Endothelial cell of umbilical vein (primary cell): ENCODE measurements at regions not wholly inside any gene's neighbourhood (a gene's known extent, or its start where the extent isn't known, plus 50 kb on each side); places are given as distances from the start of the nearest gene placed in this dataset.

ENCODE experiments used
- BruUV-seq: library from RNA; stranded (reverse); fragments of 400-500 nt; replicated peaks from 2 replicates; lab custom pipeline; 2021; lab: Mats Ljungman, UMichigan
- CTCF ChIA-PET: fragments of 300-600, 350-600 bp; sonication (Branson Sonifier 250); formaldehyde crosslinking; loops from one replicate; lab custom pipeline; 2021; ENCODE audit warnings: antibody characterized with exemption, inconsistent platforms; lab: Charles Lee
- POLR2A ChIA-PET: fragments of 300-600, 350-600 bp; sonication (Branson Sonifier 250); formaldehyde crosslinking; loops from one replicate; lab custom pipeline; 2021; ENCODE audit warnings: antibody characterized with exemption, inconsistent platforms; lab: Charles Lee
- DNase-seq: peaks from one replicate; pipeline ENCODE4 v3.0.0-alpha.2; 2011; ENCODE audit warnings: low read depth, low spot score
- FAIRE-seq: peaks from 2 replicates; lab custom pipeline; 2011; peaks lifted over from hg19 to GRCh38; lab: Jason Lieb, UNC
- H2AFZ ChIP-seq: 2 replicates; pipeline ENCODE4 v1.6.0; 2012; ENCODE audit warnings: low read depth, low read length, control low read depth, inconsistent platforms
- H3K27ac ChIP-seq: 2 replicates; pipeline ENCODE4 v1.5.1; 2011; ENCODE audit warnings: low read depth, mild to moderate bottlenecking, control low read depth, low read length, moderate library complexity; ENCODE audit not compliant: insufficient read depth
- H3K27me3 ChIP-seq, 2 experiments: 2 replicates each; pipeline versions ENCODE4 v1.6.0 to v1.6.1; 2011; ENCODE audit warnings: low read length in 2 of 2, mixed read lengths in 1 of 2; ENCODE audit not compliant: control insufficient read depth in 2 of 2, insufficient read depth in 2 of 2
- H3K36me3 ChIP-seq, 2 experiments: 2 replicates in 1 of 2; 3 replicates in 1 of 2; pipeline ENCODE4 v1.5.1; 2011; ENCODE audit warnings: low read length in 2 of 2, mild to moderate bottlenecking in 1 of 2, moderate library complexity in 1 of 2; ENCODE audit not compliant: control insufficient read depth in 2 of 2, insufficient read depth in 2 of 2; ENCODE audit errors: extremely low read depth in 1 of 2
- H3K4me1 ChIP-seq: 3 replicates; pipeline ENCODE4 v1.5.1; 2011; ENCODE audit warnings: mild to moderate bottlenecking, low read length; ENCODE audit not compliant: control insufficient read depth, insufficient read depth; ENCODE audit errors: extremely low read depth
- H3K4me2 ChIP-seq: 2 replicates; pipeline ENCODE4 v1.6.1; 2011; ENCODE audit warnings: low read length, control low read depth, mixed read lengths; ENCODE audit not compliant: insufficient read depth
- H3K4me3 ChIP-seq, 3 experiments: fragments of 200-600 bp in 1 of 3; sonication (generic), shearing (Covaris generic) in 1 of 3; replicated peaks in 1 of 3; 2 replicates each; pipeline ENCODE4 v1.5.1; 2011 to 2016; ENCODE audit warnings: control low read depth in 3 of 3, low read length in 3 of 3, mild to moderate bottlenecking in 2 of 3, inconsistent platforms in 1 of 3, low read depth in 1 of 3, moderate library complexity in 1 of 3; ENCODE audit not compliant: insufficient read depth in 1 of 3
- H3K79me2 ChIP-seq: 2 replicates; pipeline ENCODE4 v1.6.0; 2012; ENCODE audit warnings: low read length, inconsistent platforms; ENCODE audit not compliant: control insufficient read depth, insufficient read depth
- H3K9ac ChIP-seq: replicated peaks from 2 replicates; pipeline ENCODE3; 2011; ENCODE audit warnings: low read length, control low read depth; ENCODE audit not compliant: insufficient read depth; ENCODE audit errors: extremely low read depth
- H3K9me1 ChIP-seq: replicated peaks from 3 replicates; pipeline ENCODE4 v1.6.0; 2011; ENCODE audit warnings: mild to moderate bottlenecking, low read length; ENCODE audit not compliant: control insufficient read depth, insufficient read depth; ENCODE audit errors: extremely low read depth
- H3K9me3 ChIP-seq: replicated peaks from 2 replicates; pipeline ENCODE4 v1.5.1; 2012; ENCODE audit warnings: low read length, inconsistent platforms; ENCODE audit not compliant: control insufficient read depth, insufficient read depth
- H4K20me1 ChIP-seq: replicated peaks from 2 replicates; pipeline ENCODE3; 2011; ENCODE audit warnings: mild to moderate bottlenecking, low read length; ENCODE audit not compliant: control insufficient read depth, insufficient read depth; ENCODE audit errors: extremely low read depth
- EZH2 ChIP-seq: IDR thresholded peaks from 2 replicates; pipeline ENCODE4 v1.6.1; 2012; ENCODE audit warnings: borderline replicate concordance, low read depth, mild to moderate bottlenecking, moderate library complexity, low read length, inconsistent platforms; ENCODE audit not compliant: severe bottlenecking
- FOS ChIP-seq: IDR thresholded peaks from 2 replicates; pipeline ENCODE4 v1.6.1; 2011; ENCODE audit warnings: mild to moderate bottlenecking, low read length, moderate library complexity, borderline replicate concordance; ENCODE audit not compliant: insufficient read depth
- GATA2 ChIP-seq: IDR thresholded peaks from 2 replicates; pipeline ENCODE4 v1.7.0; 2011; ENCODE audit warnings: low read depth, mild to moderate bottlenecking, moderate library complexity, mixed read lengths, low read length; ENCODE audit not compliant: insufficient read length, insufficient read depth
- JUN ChIP-seq: IDR thresholded peaks from 2 replicates; pipeline ENCODE4 v1.6.1; 2011; ENCODE audit warnings: borderline replicate concordance, low read depth; ENCODE audit not compliant: insufficient read length, insufficient read depth
- MYC ChIP-seq: IDR thresholded peaks from one replicate; pipeline ENCODE4 v1.6.1; 2011; ENCODE audit warnings: mild to moderate bottlenecking, low read depth, low read length
- POLR2AphosphoS5 ChIP-seq: IDR thresholded peaks from 2 replicates; pipeline ENCODE4 v1.6.1; 2012; ENCODE audit warnings: low read depth, mild to moderate bottlenecking, control low read depth, low read length, moderate library complexity; ENCODE audit not compliant: insufficient read depth
- dilution Hi-C: fragments of 300-500 bp; cut with MboI; formaldehyde crosslinking; loops from one replicate; pipeline ENCODE4 v1.15.0; 2019; ENCODE audit warnings: low sequenced_read_pairs; ENCODE audit not compliant: extremely low pct_ligation_motif_present
- intact Hi-C: fragments of 100-400 bp; cut with micrococcal nuclease; formaldehyde crosslinking; loops from one replicate; pipeline ENCODE4 v1.10.0; 2022
- TF ChIP-seq, protein P1 (sequence below), 2 donors: IDR thresholded peaks; 1 replicate in 1 of 2; 2 replicates in 1 of 2; pipeline ENCODE4 v1.5.1; 2011; ENCODE audit warnings: low read length in 2 of 2, mild to moderate bottlenecking in 2 of 2, moderate library complexity in 2 of 2, control low read depth in 1 of 2, inconsistent platforms in 1 of 2, low read depth in 1 of 2; ENCODE audit not compliant: insufficient read depth in 1 of 2; ENCODE audit errors: extremely low read depth in 1 of 2

DNA sequence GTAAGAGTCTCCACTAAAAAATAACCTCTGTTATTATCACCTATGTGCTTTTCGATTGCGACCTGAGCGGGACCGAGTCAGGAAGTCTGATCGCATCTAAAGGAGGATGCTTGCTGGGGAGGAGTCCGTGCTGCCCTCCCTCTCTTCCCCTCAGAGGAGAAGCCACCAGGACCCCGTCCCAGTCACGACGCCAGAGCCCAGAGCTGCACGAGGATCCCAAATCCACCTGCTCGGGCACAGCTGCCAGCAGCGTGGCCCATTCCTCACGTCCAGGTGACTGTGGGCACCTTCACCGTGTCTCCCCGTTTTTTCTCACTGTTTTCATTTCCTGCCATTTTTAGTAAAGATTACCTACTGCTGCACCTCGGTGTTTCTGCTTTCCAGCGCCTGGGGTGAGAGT lies 390.3 kb downstream of the BRD1 start:
- intact Hi-C loops (no loop called here), dilution Hi-C loops (no loop called here)
- H3K79me2 ChIP-seq, result no peaks in the 10 kb centered on the region
- no peaks in the 10 kb centered on the region for H3K27me3 ChIP-seq
- H3K9ac ChIP-seq, result no peak overlapping the region
- no peaks in the 10 kb centered on the region for H3K9me3 ChIP-seq
- CTCF ChIA-PET, result no interaction called here
- DNase-seq, result no peak
- no peaks in the 10 kb centered on the region for H3K4me1 ChIP-seq
- no peak overlapping the region for H3K4me2 ChIP-seq
- FAIRE-seq, result no peak
- H3K27ac ChIP-seq, result no peak overlapping the region
- no peaks in the 10 kb centered on the region for H3K36me3 ChIP-seq
- BruUV-seq, result no TSS peak
- no peaks in the 10 kb centered on the region for H4K20me1 ChIP-seq
- TF ChIP-seq GATA2, result no peak
- no peak overlapping the region for H3K4me3 ChIP-seq
- no peaks in the 10 kb centered on the region for H3K9me1 ChIP-seq
- POLR2A ChIA-PET, result no interaction called here
- no peak overlapping the region for H2AFZ ChIP-seq

DNA sequence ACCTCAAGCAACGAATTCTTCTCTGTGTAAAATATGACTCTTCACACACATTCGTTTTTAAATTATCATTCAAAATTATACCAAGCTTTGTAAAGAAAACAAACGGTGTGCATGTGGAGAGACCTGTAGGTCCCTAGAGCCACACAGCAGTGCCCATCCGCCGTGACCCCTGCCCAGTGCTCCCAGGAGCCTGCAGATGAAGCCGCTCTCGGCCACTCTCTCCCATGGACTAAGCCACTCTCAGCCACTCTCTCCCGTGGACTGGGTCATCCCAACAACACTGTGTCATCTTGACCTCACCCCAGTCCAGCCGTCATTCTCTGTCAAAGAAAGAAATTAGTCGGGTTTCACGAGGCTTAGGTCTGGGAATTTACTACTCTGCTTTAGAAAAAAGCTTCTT lies 391.6 kb downstream of the BRD1 start:
- TF ChIP-seq, protein P1, sequence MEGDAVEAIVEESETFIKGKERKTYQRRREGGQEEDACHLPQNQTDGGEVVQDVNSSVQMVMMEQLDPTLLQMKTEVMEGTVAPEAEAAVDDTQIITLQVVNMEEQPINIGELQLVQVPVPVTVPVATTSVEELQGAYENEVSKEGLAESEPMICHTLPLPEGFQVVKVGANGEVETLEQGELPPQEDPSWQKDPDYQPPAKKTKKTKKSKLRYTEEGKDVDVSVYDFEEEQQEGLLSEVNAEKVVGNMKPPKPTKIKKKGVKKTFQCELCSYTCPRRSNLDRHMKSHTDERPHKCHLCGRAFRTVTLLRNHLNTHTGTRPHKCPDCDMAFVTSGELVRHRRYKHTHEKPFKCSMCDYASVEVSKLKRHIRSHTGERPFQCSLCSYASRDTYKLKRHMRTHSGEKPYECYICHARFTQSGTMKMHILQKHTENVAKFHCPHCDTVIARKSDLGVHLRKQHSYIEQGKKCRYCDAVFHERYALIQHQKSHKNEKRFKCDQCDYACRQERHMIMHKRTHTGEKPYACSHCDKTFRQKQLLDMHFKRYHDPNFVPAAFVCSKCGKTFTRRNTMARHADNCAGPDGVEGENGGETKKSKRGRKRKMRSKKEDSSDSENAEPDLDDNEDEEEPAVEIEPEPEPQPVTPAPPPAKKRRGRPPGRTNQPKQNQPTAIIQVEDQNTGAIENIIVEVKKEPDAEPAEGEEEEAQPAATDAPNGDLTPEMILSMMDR (IDR thresholded peaks at IDR 0.05; ENCODE audit: extremely low read depth in 1 of 2, insufficient read depth in 1 of 2, low read depth in 1 of 2, low read length in 2 of 2), result no peak
- no peak for TF ChIP-seq POLR2AphosphoS5
- TF ChIP-seq GATA2, result no peak
- no peak for TF ChIP-seq MYC
- no peak for TF ChIP-seq FOS
- no peak for TF ChIP-seq EZH2
- TF ChIP-seq JUN, result no peak
- BruUV-seq, result no TSS peak
- Histone ChIP-seq H3K27me3 (no peaks in the 10 kb centered on the region), H3K27ac (no peak overlapping the region), H2AFZ (no peak overlapping the region), H3K9me1 (no peaks in the 10 kb centered on the region), H3K4me3 (no peak overlapping the region), H3K9me3 (no peaks in the 10 kb centered on the region), H3K4me2 (no peak overlapping the region), H3K4me1 (no peaks in the 10 kb centered on the region), H3K79me2 (no peaks in the 10 kb centered on the region), H4K20me1 (no peaks in the 10 kb centered on the region), H3K9ac (no peak overlapping the region), H3K36me3 (no peaks in the 10 kb centered on the region)
- DNase-seq (no peak), FAIRE-seq (no peak)
- intact Hi-C loops (no loop called here), dilution Hi-C loops (no loop called here)
- POLR2A ChIA-PET, result no interaction called here
- CTCF ChIA-PET, result no interaction called here
